Lower leg skin (tissue), 3 donors: ENCODE measurements at regions not wholly inside any gene's neighbourhood (a gene's known extent, or its start where the extent isn't known, plus 50 kb on each side); places are given as distances from the start of the nearest gene placed in this dataset.

Experiments
- POLR2A ChIP-seq, 2 donors: fragments of 450-650 bp; IDR thresholded peaks; one replicate each; pipeline ENCODE4 v1.6.1; 2016 to 2017; ENCODE audit warnings: antibody characterized with exemption in 2 of 2, mild to moderate bottlenecking in 1 of 2, moderate library complexity in 1 of 2
- TF ChIP-seq, protein P1 (sequence below), 3 donors: fragments of 450-650 bp; IDR thresholded peaks; one replicate each; pipeline ENCODE4 v1.5.1; 2016; ENCODE audit warnings: antibody characterized with exemption in 3 of 3, mild to moderate bottlenecking in 3 of 3, moderate library complexity in 2 of 3

- TF ChIP-seq, protein P1, sequence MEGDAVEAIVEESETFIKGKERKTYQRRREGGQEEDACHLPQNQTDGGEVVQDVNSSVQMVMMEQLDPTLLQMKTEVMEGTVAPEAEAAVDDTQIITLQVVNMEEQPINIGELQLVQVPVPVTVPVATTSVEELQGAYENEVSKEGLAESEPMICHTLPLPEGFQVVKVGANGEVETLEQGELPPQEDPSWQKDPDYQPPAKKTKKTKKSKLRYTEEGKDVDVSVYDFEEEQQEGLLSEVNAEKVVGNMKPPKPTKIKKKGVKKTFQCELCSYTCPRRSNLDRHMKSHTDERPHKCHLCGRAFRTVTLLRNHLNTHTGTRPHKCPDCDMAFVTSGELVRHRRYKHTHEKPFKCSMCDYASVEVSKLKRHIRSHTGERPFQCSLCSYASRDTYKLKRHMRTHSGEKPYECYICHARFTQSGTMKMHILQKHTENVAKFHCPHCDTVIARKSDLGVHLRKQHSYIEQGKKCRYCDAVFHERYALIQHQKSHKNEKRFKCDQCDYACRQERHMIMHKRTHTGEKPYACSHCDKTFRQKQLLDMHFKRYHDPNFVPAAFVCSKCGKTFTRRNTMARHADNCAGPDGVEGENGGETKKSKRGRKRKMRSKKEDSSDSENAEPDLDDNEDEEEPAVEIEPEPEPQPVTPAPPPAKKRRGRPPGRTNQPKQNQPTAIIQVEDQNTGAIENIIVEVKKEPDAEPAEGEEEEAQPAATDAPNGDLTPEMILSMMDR (IDR thresholded peaks at IDR 0.05): no peak
- TF ChIP-seq POLR2A (IDR thresholded peaks at IDR 0.05): no peak
Observed at GRCh38 chr9:87387351-87388011, 110.2 kb upstream of the DAPK1 start.
